Esophagus muscularis mucosa (tissue), 4 donors: ENCODE measurements at regions not wholly inside any gene's neighbourhood (a gene's known extent, or its start where the extent isn't known, plus 50 kb on each side); places are given as distances from the start of the nearest gene placed in this dataset.

Source experiments
- DNase-seq: peaks from one replicate; pipeline ENCODE4 v3.0.0-alpha.2; 2017; ENCODE audit errors: extremely low spot score
- H3K27ac ChIP-seq, 4 donors: fragments of 200-600 bp; sonication (generic); replicated peaks in 1 of 4; 1 replicate in 3 of 4; 2 replicates in 1 of 4; pipeline ENCODE4 v1.5.1; 2016 to 2019; ENCODE audit warnings: mild to moderate bottlenecking in 1 of 4
- H3K27me3 ChIP-seq, 4 donors: fragments of 200-600 bp; sonication (generic); one replicate each; pipeline versions ENCODE4 v1.5.1 to v1.6.0; 2016 to 2019
- H3K36me3 ChIP-seq, 4 donors: fragments of 200-600 bp; sonication (generic); one replicate each; pipeline ENCODE4 v1.5.1; 2016 to 2019
- H3K4me1 ChIP-seq, 4 donors: fragments of 200-600 bp; sonication (generic); one replicate each; pipeline ENCODE4 v1.5.1; 2016 to 2019
- H3K4me3 ChIP-seq, 4 donors: fragments of 200-600 bp; sonication (generic); 1 replicate in 2 of 4; 2 replicates in 2 of 4; pipeline ENCODE4 v1.5.1; 2016 to 2019; ENCODE audit warnings: mild to moderate bottlenecking in 4 of 4, moderate library complexity in 1 of 4
- H3K9me3 ChIP-seq, 4 donors: fragments of 200-600 bp; sonication (generic); 1 replicate in 3 of 4; 2 replicates in 1 of 4; pipeline ENCODE4 v1.5.1; 2016 to 2019
- CTCF ChIP-seq, 3 experiments: fragments of 200-600 bp in 2 of 3; fragments of 450-650 bp in 1 of 3; sonication (generic) in 2 of 3; IDR thresholded peaks; one replicate each; pipeline ENCODE4 v1.5.1; 2017 to 2019; ENCODE audit warnings: antibody characterized with exemption in 3 of 3, mild to moderate bottlenecking in 2 of 3, moderate library complexity in 1 of 3
- EP300 ChIP-seq: sonication (generic); formaldehyde crosslinking; IDR thresholded peaks from one replicate; pipeline ENCODE4 v1.6.1; 2017; ENCODE audit warnings: antibody characterized with exemption
- POLR2A ChIP-seq: fragments of 450-650 bp; IDR thresholded peaks from one replicate; pipeline ENCODE4 v1.6.1; 2017; ENCODE audit warnings: antibody characterized with exemption, moderate library complexity, mild to moderate bottlenecking, low read depth
- POLR2AphosphoS5 ChIP-seq, 2 donors: sonication (generic); formaldehyde crosslinking; IDR thresholded peaks; one replicate each; pipeline ENCODE4 v1.6.1; 2017; ENCODE audit warnings: antibody characterized with exemption in 2 of 2
- WGBS: methylation state at CpG from one replicate; pipeline ENCODE4 v1.1.5; 2018; 5-methylcytosine and 5-hydroxymethylcytosine counted together
- intact Hi-C: fragments of 100-400 bp; cut with DNase I; formaldehyde crosslinking; loops from one replicate; pipeline ENCODE4 v1.15.1; 2023

GRCh38 chr5:91514400-91514799 is 131.3 kb upstream of the ARRDC3 start:
- no peak overlapping the region for H3K4me3 ChIP-seq
- no peaks in the 10 kb centered on the region for H3K36me3 ChIP-seq
- WGBS, result 50% methylated on average over 4 of the region's 4 CpGs
- no peaks in the 10 kb centered on the region for H3K9me3 ChIP-seq
- H3K4me1 ChIP-seq, result no peaks in the 10 kb centered on the region
- no peak overlapping the region for H3K27ac ChIP-seq
- no peaks in the 10 kb centered on the region for H3K27me3 ChIP-seq
- intact Hi-C loops, result no loop called here
- TF ChIP-seq CTCF (IDR thresholded peaks at IDR 0.05) (no peak), POLR2AphosphoS5 (IDR thresholded peaks at IDR 0.05) (no peak), EP300 (no peak), POLR2A (no peak)
- DNase-seq, result no peak

DNA sequence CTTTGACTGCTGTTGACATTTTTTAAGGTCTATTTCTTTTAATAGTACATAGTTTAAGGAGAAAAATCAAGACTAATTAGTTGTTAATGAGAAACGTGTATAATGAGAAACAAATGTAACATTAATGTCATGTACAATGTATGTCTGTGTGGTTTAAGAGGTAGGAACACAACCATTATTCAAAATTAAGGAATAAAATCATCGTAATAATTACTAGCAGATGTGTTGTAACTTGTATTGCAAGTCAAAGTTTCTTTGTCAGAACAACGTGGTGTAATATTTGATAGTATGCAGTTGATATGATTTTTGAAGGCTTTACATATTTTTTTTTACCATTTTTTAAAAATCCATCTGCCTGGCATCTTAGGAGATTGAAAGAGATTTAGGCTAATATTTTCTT is 120.2 kb upstream of the ARRDC3 start:
- 54% methylated on average over 3 of the region's 3 CpGs for WGBS
- no peaks in the 10 kb centered on the region for H3K4me1 ChIP-seq
- no peak for DNase-seq
- intact Hi-C loops, result no loop called here
- no peaks in the 10 kb centered on the region for H3K9me3 ChIP-seq
- no peaks in the 10 kb centered on the region for H3K36me3 ChIP-seq
- no peaks in the 10 kb centered on the region for H3K27me3 ChIP-seq
- no peak overlapping the region for H3K27ac ChIP-seq
- no peak overlapping the region for H3K4me3 ChIP-seq
- TF ChIP-seq EP300, result no peak
- no peak for TF ChIP-seq POLR2AphosphoS5 (IDR thresholded peaks at IDR 0.05)
- TF ChIP-seq CTCF (IDR thresholded peaks at IDR 0.05), result no peak
- TF ChIP-seq POLR2A, result no peak

DNA sequence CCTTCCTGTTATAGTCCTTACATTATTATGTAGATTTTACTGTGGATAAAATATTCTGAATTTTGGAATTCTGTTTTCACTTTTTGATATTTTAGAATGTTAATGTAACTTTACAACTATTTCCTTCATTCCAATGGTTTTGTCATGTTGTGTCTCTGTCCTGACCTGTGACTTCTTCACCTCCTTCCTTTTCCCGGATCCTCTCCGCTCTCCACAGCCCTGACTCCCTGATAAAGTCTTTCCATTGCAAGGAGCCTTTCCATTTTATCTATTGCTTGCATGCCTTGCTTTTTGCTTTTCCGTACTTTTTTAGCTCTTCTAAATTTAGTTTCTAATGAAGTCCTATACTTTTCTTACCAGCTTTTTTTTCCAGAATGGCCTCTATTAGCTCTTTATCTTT is 117.6 kb upstream of the ARRDC3 start:
- intact Hi-C loops, result no loop called here
- Histone ChIP-seq H3K27ac (no peak overlapping the region), H3K27me3 (no peaks in the 10 kb centered on the region), H3K9me3 (no peaks in the 10 kb centered on the region), H3K4me3 (no peak overlapping the region), H3K4me1 (no peaks in the 10 kb centered on the region), H3K36me3 (no peaks in the 10 kb centered on the region)
- no peak for TF ChIP-seq POLR2AphosphoS5 (IDR thresholded peaks at IDR 0.05)
- TF ChIP-seq POLR2A, result no peak
- TF ChIP-seq EP300, result no peak
- TF ChIP-seq CTCF (IDR thresholded peaks at IDR 0.05), result no peak
- WGBS, result 89% methylated on average over 3 of the region's 3 CpGs
- no peak for DNase-seq

- no peak overlapping the region for H3K27ac ChIP-seq
- TF ChIP-seq POLR2A, result no peak
- TF ChIP-seq CTCF (IDR thresholded peaks at IDR 0.05), result peak; percentile 47 to 66 (median 63)
- H3K36me3 ChIP-seq, result no peaks in the 10 kb centered on the region
- H3K9me3 ChIP-seq, result no peaks in the 10 kb centered on the region
- H3K4me3 ChIP-seq, result no peak overlapping the region
- no peaks in the 10 kb centered on the region for H3K27me3 ChIP-seq
- WGBS, result 1% methylated on average over 2 of the region's 2 CpGs
- H3K4me1 ChIP-seq, result no peaks in the 10 kb centered on the region
- intact Hi-C loops, result no loop called here
- DNase-seq, result no peak
Observed at GRCh38 chr5:91499943-91500531, 116.9 kb upstream of the ARRDC3 start.

GRCh38 chr5:91495699-91496098 is 112.6 kb upstream of the ARRDC3 start:
- Histone ChIP-seq H3K27ac (no peak overlapping the region), H3K9me3 (no peaks in the 10 kb centered on the region), H3K36me3 (no peaks in the 10 kb centered on the region), H3K4me3 (no peak overlapping the region), H3K4me1 (no peaks in the 10 kb centered on the region), H3K27me3 (no peaks in the 10 kb centered on the region)
- 86% methylated on average over 2 of the region's 2 CpGs for WGBS
- intact Hi-C loops, result no loop called here
- TF ChIP-seq CTCF (IDR thresholded peaks at IDR 0.05), result no peak
- DNase-seq, result no peak
